OCI-LY1 (cell line): ENCODE measurements at regions not wholly inside any gene's neighbourhood (a gene's known extent, or its start where the extent isn't known, plus 50 kb on each side); places are given as distances from the start of the nearest gene placed in this dataset.
"Not testable (repeated sequence)": the region's sequence is repeated elsewhere in the genome, so short reads cannot be mapped to it uniquely, and the experiment has no call there.

Experiments
- H2AFZ ChIP-seq: fragments of 200-600 bp; sonication (generic), shearing (Covaris generic); 2 replicates; pipeline ENCODE4 v1.6.0; 2014; ENCODE audit warnings: antibody characterized with exemption, mild to moderate bottlenecking, low read length
- H3F3A ChIP-seq: fragments of 200-600 bp; sonication (generic), shearing (Covaris generic); 2 replicates; pipeline ENCODE4 v1.6.0; 2014; ENCODE audit warnings: mild to moderate bottlenecking, antibody characterized with exemption, low read length, moderate library complexity; ENCODE audit not compliant: insufficient read depth
- H3K27ac ChIP-seq: fragments of 200-600 bp; sonication (generic); 2 replicates; pipeline ENCODE4 v1.5.1; 2014; ENCODE audit warnings: low read length, mixed run types, mild to moderate bottlenecking, low read depth; ENCODE audit not compliant: poor library complexity, severe bottlenecking
- H3K27me3 ChIP-seq: fragments of 200-600 bp; sonication (generic); 2 replicates; pipeline ENCODE4 v1.6.0; 2014; ENCODE audit warnings: antibody characterized with exemption, mild to moderate bottlenecking, low read length, moderate library complexity; ENCODE audit not compliant: insufficient read depth
- H3K36me3 ChIP-seq: fragments of 200-600 bp; sonication (generic); 2 replicates; pipeline ENCODE4 v1.6.1; 2014; ENCODE audit warnings: mild to moderate bottlenecking, antibody characterized with exemption, low read length, moderate library complexity, mixed read lengths; ENCODE audit not compliant: insufficient read depth
- H3K4me1 ChIP-seq: fragments of 200-600 bp; sonication (generic); 2 replicates; pipeline ENCODE4 v1.5.1; 2014; ENCODE audit warnings: mild to moderate bottlenecking, low read length, moderate library complexity; ENCODE audit not compliant: insufficient read depth, severe bottlenecking
- H3K4me2 ChIP-seq: fragments of 200-600 bp; sonication (generic), shearing (Covaris generic); 2 replicates; pipeline ENCODE4 v1.6.1; 2014; ENCODE audit warnings: low read length
- H3K4me3 ChIP-seq: fragments of 200-600 bp; sonication (generic); 2 replicates; pipeline ENCODE4 v1.5.1; 2014; ENCODE audit warnings: low read length, low read depth, mild to moderate bottlenecking, mixed read lengths; ENCODE audit not compliant: poor library complexity, severe bottlenecking
- H3K79me2 ChIP-seq: fragments of 200-600 bp; shearing (Covaris generic); 2 replicates; pipeline ENCODE4 v1.6.1; 2016; ENCODE audit warnings: mixed run types, low read length, mixed read lengths; ENCODE audit not compliant: insufficient read depth
- H3K9ac ChIP-seq: fragments of 200-600 bp; sonication (generic), shearing (Covaris generic); 2 replicates; pipeline ENCODE4 v1.6.1; 2014; ENCODE audit warnings: mild to moderate bottlenecking, low read length, mixed read lengths
- H3K9me2 ChIP-seq: fragments of 200-600 bp; sonication (generic), shearing (Covaris generic); 2 replicates; pipeline ENCODE4 v1.6.1; 2014; ENCODE audit warnings: low read depth, mild to moderate bottlenecking, low read length, mixed read lengths
- H3K9me3 ChIP-seq: fragments of 200-600 bp; shearing (Covaris generic); 2 replicates; pipeline ENCODE4 v1.6.1; 2014; ENCODE audit warnings: low read length, mixed read lengths
- H4K20me1 ChIP-seq: fragments of 200-600 bp; sonication (generic), shearing (Covaris generic); 2 replicates; pipeline ENCODE4 v1.6.0; 2016; ENCODE audit warnings: mild to moderate bottlenecking, low read length; ENCODE audit not compliant: insufficient read depth
- EZH2 ChIP-seq: fragments of 200-600 bp; sonication (generic), shearing (Covaris generic); IDR thresholded peaks from 2 replicates; pipeline ENCODE4 v1.8.0; 2017; ENCODE audit warnings: borderline replicate concordance, mixed run types, mild to moderate bottlenecking, antibody characterized with exemption, low read length, moderate library complexity, mixed read lengths
- TF ChIP-seq, protein P1 (sequence below): fragments of 200-600 bp; sonication (generic), shearing (Covaris generic); IDR thresholded peaks from 2 replicates; pipeline ENCODE4 v1.5.1; 2017; ENCODE audit warnings: mild to moderate bottlenecking, antibody characterized with exemption, low read length, moderate library complexity, mixed read lengths

GRCh38 chr10:4395731-4396130 lies 430.3 kb upstream of the AKR1E2 start:
- TF ChIP-seq, protein P1, sequence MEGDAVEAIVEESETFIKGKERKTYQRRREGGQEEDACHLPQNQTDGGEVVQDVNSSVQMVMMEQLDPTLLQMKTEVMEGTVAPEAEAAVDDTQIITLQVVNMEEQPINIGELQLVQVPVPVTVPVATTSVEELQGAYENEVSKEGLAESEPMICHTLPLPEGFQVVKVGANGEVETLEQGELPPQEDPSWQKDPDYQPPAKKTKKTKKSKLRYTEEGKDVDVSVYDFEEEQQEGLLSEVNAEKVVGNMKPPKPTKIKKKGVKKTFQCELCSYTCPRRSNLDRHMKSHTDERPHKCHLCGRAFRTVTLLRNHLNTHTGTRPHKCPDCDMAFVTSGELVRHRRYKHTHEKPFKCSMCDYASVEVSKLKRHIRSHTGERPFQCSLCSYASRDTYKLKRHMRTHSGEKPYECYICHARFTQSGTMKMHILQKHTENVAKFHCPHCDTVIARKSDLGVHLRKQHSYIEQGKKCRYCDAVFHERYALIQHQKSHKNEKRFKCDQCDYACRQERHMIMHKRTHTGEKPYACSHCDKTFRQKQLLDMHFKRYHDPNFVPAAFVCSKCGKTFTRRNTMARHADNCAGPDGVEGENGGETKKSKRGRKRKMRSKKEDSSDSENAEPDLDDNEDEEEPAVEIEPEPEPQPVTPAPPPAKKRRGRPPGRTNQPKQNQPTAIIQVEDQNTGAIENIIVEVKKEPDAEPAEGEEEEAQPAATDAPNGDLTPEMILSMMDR, result no peak
- no peak for TF ChIP-seq EZH2
- no peaks in the 10 kb centered on the region for H3K4me1 ChIP-seq
- no peaks in the 10 kb centered on the region for H3K9me2 ChIP-seq
- H3K27ac ChIP-seq, result no peak overlapping the region
- no peaks in the 10 kb centered on the region for H3F3A ChIP-seq
- no peaks in the 10 kb centered on the region for H3K27me3 ChIP-seq
- no peak overlapping the region for H3K4me3 ChIP-seq
- no peaks in the 10 kb centered on the region for H3K79me2 ChIP-seq
- H3K9me3 ChIP-seq, result no peaks in the 10 kb centered on the region
- H4K20me1 ChIP-seq, result no peaks in the 10 kb centered on the region
- no peak overlapping the region for H2AFZ ChIP-seq
- no peak overlapping the region for H3K4me2 ChIP-seq
- no peak overlapping the region for H3K9ac ChIP-seq
- no peaks in the 10 kb centered on the region for H3K36me3 ChIP-seq

GRCh38 chr10:4394455-4394854 lies 431.6 kb upstream of the AKR1E2 start:
- not testable (repeated sequence) for H4K20me1 ChIP-seq, H3K4me2 ChIP-seq, H3K9ac ChIP-seq, H3K27ac ChIP-seq, H3K27me3 ChIP-seq, H3F3A ChIP-seq, H3K4me3 ChIP-seq, H3K9me3 ChIP-seq, H2AFZ ChIP-seq, H3K79me2 ChIP-seq, H3K36me3 ChIP-seq, H3K4me1 ChIP-seq, H3K9me2 ChIP-seq

- Histone ChIP-seq H3K9me2 (no peaks in the 10 kb centered on the region), H3K36me3 (no peaks in the 10 kb centered on the region), H3K9me3 (no peaks in the 10 kb centered on the region), H3K4me1 (no peaks in the 10 kb centered on the region), H3K27ac (no peak overlapping the region), H3K79me2 (no peaks in the 10 kb centered on the region), H4K20me1 (no peaks in the 10 kb centered on the region), H2AFZ (no peak overlapping the region), H3K4me2 (no peak overlapping the region), H3F3A (no peaks in the 10 kb centered on the region), H3K9ac (no peak overlapping the region), H3K4me3 (no peak overlapping the region), H3K27me3 (no peaks in the 10 kb centered on the region)
- TF ChIP-seq, protein P1, result no peak
- no peak for TF ChIP-seq EZH2
Observed at GRCh38 chr10:4391683-4392082, 434.3 kb upstream of the AKR1E2 start.

DNA sequence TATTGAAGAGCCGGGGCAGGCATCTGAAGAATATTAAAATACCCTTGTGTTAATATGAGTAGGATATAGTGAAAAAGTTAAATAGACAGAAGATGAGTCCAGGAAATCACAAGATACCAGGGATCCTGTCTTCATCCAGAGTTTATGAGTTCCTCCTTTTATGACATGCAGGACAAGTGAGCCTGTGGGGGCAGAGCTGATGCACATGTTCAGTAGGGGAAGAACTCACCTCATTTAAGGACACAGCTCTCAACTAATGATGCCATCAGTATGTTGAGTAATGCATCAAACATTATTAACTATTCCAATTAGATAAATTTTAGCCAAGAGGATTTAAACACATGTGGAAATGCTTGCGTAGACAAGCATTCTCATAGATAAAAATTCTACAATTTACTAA lies 435.8 kb upstream of the AKR1E2 start:
- H3K36me3 ChIP-seq, result no peaks in the 10 kb centered on the region
- H3K4me2 ChIP-seq, result no peak overlapping the region
- H3K9me3 ChIP-seq, result no peaks in the 10 kb centered on the region
- H2AFZ ChIP-seq, result no peak overlapping the region
- no peaks in the 10 kb centered on the region for H3K79me2 ChIP-seq
- H3F3A ChIP-seq, result no peaks in the 10 kb centered on the region
- no peaks in the 10 kb centered on the region for H3K27me3 ChIP-seq
- H3K27ac ChIP-seq, result no peak overlapping the region
- H3K9ac ChIP-seq, result no peak overlapping the region
- H3K4me1 ChIP-seq, result no peaks in the 10 kb centered on the region
- H3K9me2 ChIP-seq, result no peaks in the 10 kb centered on the region
- no peaks in the 10 kb centered on the region for H4K20me1 ChIP-seq
- no peak overlapping the region for H3K4me3 ChIP-seq
- no peak for TF ChIP-seq EZH2
- TF ChIP-seq, protein P1, result no peak
